IgD-negative memory B cell (primary cell): ENCODE measurements at regions not wholly inside any gene's neighbourhood (a gene's known extent, or its start where the extent isn't known, plus 50 kb on each side); places are given as distances from the start of the nearest gene placed in this dataset.

Experiments
- H3K27ac Mint-ChIP-seq, 3 donors: one replicate each; pipeline ENCODE4 v1.8.0; 2020 to 2022; ENCODE audit warnings: mild to moderate bottlenecking in 3 of 3, mixed read lengths in 3 of 3, moderate library complexity in 1 of 3
- H3K27me3 Mint-ChIP-seq: one replicate; pipeline ENCODE4 v1.8.0; 2021; ENCODE audit warnings: mixed read lengths
- H3K36me3 Mint-ChIP-seq: one replicate; pipeline ENCODE4 v1.8.0; 2020; ENCODE audit warnings: mild to moderate bottlenecking, mixed read lengths
- H3K4me1 Mint-ChIP-seq, 3 donors: one replicate each; pipeline ENCODE4 v1.8.0; 2020 to 2022; ENCODE audit warnings: mixed read lengths in 3 of 3, mild to moderate bottlenecking in 1 of 3
- H3K4me3 Mint-ChIP-seq, 4 donors: one replicate each; pipeline ENCODE4 v1.8.0; 2020 to 2022; ENCODE audit warnings: mild to moderate bottlenecking in 4 of 4, mixed read lengths in 4 of 4, moderate library complexity in 3 of 4
- H3K9me3 Mint-ChIP-seq, 3 donors: one replicate each; pipeline ENCODE4 v1.8.0; 2020 to 2021; ENCODE audit warnings: mixed read lengths in 3 of 3, mild to moderate bottlenecking in 1 of 3

- Mint-ChIP-seq H3K36me3 (no peaks in the 10 kb centered on the region), H3K4me1 (no peaks in the 10 kb centered on the region), H3K27ac (no peak overlapping the region), H3K4me3 (no peak overlapping the region), H3K27me3 (no peaks in the 10 kb centered on the region), H3K9me3 (peaks cover 0 to 1% (median 0%) of the 10 kb centered on the region in 3 donors)
Measured at GRCh38 chr15:95286352-95286880, 1044.1 kb upstream of the NR2F2 start.

GRCh38 chr15:95287720-95288103 lies 1042.8 kb upstream of the NR2F2 start:
- Mint-ChIP-seq H3K4me1 (no peaks in the 10 kb centered on the region), H3K27me3 (no peaks in the 10 kb centered on the region), H3K36me3 (no peaks in the 10 kb centered on the region)

GRCh38 chr15:95288626-95289025 lies 1041.9 kb upstream of the NR2F2 start:
- Mint-ChIP-seq H3K36me3 (no peaks in the 10 kb centered on the region), H3K4me1 (no peaks in the 10 kb centered on the region), H3K9me3 (peaks cover 0 to 1% (median 0%) of the 10 kb centered on the region in 3 donors), H3K27me3 (no peaks in the 10 kb centered on the region), H3K27ac (no peak overlapping the region), H3K4me3 (no peak overlapping the region)

More at GRCh38 chr15:95287720-95288103, 1042.8 kb upstream of the NR2F2 start:
- Mint-ChIP-seq H3K4me3 (no peak overlapping the region), H3K27ac (no peak overlapping the region), H3K9me3 (peaks cover 0 to 1% (median 0%) of the 10 kb centered on the region in 3 donors)

- Mint-ChIP-seq H3K9me3 (peaks cover 0 to 1% (median 0%) of the 10 kb centered on the region in 3 donors), H3K36me3 (no peaks in the 10 kb centered on the region), H3K27me3 (peaks cover under 1% of the 10 kb centered on the region), H3K4me3 (no peak overlapping the region), H3K4me1 (no peaks in the 10 kb centered on the region), H3K27ac (no peak overlapping the region)
Measured at GRCh38 chr15:95290176-95290974, 1040.1 kb upstream of the NR2F2 start.

- Mint-ChIP-seq H3K36me3 (no peaks in the 10 kb centered on the region), H3K4me1 (no peaks in the 10 kb centered on the region), H3K27me3 (peaks cover 1% of the 10 kb centered on the region)
Measured at GRCh38 chr15:95291898-95292472, 1038.5 kb upstream of the NR2F2 start.

GRCh38 chr15:95292785-95293450 lies 1037.6 kb upstream of the NR2F2 start:
- Mint-ChIP-seq H3K4me1 (no peaks in the 10 kb centered on the region), H3K27ac (no peak overlapping the region), H3K9me3 (peaks cover 0 to 1% (median 0%) of the 10 kb centered on the region in 3 donors), H3K36me3 (no peaks in the 10 kb centered on the region), H3K27me3 (peaks cover 1% of the 10 kb centered on the region), H3K4me3 (no peak overlapping the region)

More at GRCh38 chr15:95291898-95292472, 1038.5 kb upstream of the NR2F2 start:
- no peak overlapping the region for H3K4me3 Mint-ChIP-seq
- H3K9me3 Mint-ChIP-seq = peaks cover 0 to 2% (median 0%) of the 10 kb centered on the region in 3 donors
- no peak overlapping the region for H3K27ac Mint-ChIP-seq

- Mint-ChIP-seq H3K9me3 (peaks cover 0 to 1% (median 0%) of the 10 kb centered on the region in 3 donors), H3K4me1 (no peaks in the 10 kb centered on the region), H3K4me3 (no peak overlapping the region), H3K36me3 (no peaks in the 10 kb centered on the region), H3K27me3 (peaks cover 1% of the 10 kb centered on the region), H3K27ac (no peak overlapping the region)
Measured at GRCh38 chr15:95293456-95294031, 1037.0 kb upstream of the NR2F2 start.

GRCh38 chr15:95295363-95295762 lies 1035.1 kb upstream of the NR2F2 start:
- peaks cover 1% of the 10 kb centered on the region for H3K27me3 Mint-ChIP-seq
- H3K36me3 Mint-ChIP-seq = no peaks in the 10 kb centered on the region

GRCh38 chr15:95295896-95296625 lies 1034.4 kb upstream of the NR2F2 start:
- Mint-ChIP-seq H3K4me1 (peaks cover 0 to 2% (median 0%) of the 10 kb centered on the region in 3 donors), H3K36me3 (no peaks in the 10 kb centered on the region), H3K27ac (no peak overlapping the region), H3K27me3 (peaks cover 1% of the 10 kb centered on the region), H3K9me3 (peaks cover 0 to 1% (median 0%) of the 10 kb centered on the region in 3 donors), H3K4me3 (no peak overlapping the region)

More at GRCh38 chr15:95295363-95295762, 1035.1 kb upstream of the NR2F2 start:
- H3K27ac Mint-ChIP-seq = no peak overlapping the region
- H3K4me1 Mint-ChIP-seq = no peaks in the 10 kb centered on the region
- no peak overlapping the region for H3K4me3 Mint-ChIP-seq
- H3K9me3 Mint-ChIP-seq = peaks cover 0 to 1% (median 0%) of the 10 kb centered on the region in 3 donors

GRCh38 chr15:95296643-95297042 lies 1033.9 kb upstream of the NR2F2 start:
- Mint-ChIP-seq H3K27ac (no peak overlapping the region), H3K4me1 (peaks cover 0 to 2% (median 0%) of the 10 kb centered on the region in 3 donors), H3K36me3 (no peaks in the 10 kb centered on the region), H3K4me3 (no peak overlapping the region), H3K9me3 (peaks cover 1 to 3% (median 1%) of the 10 kb centered on the region in 3 donors), H3K27me3 (peaks cover 1% of the 10 kb centered on the region)

GRCh38 chr15:95298729-95299128 lies 1031.8 kb upstream of the NR2F2 start:
- no peak overlapping the region for H3K27ac Mint-ChIP-seq
- peaks cover 0 to 2% (median 0%) of the 10 kb centered on the region in 3 donors for H3K4me1 Mint-ChIP-seq
- H3K4me3 Mint-ChIP-seq = no peak overlapping the region
- peaks cover 1 to 3% (median 1%) of the 10 kb centered on the region in 3 donors for H3K9me3 Mint-ChIP-seq
- H3K36me3 Mint-ChIP-seq = no peaks in the 10 kb centered on the region
- peaks cover 1% of the 10 kb centered on the region for H3K27me3 Mint-ChIP-seq

- Mint-ChIP-seq H3K9me3 (peaks cover 1 to 3% (median 3%) of the 10 kb centered on the region in 3 donors), H3K4me1 (peaks cover 0 to 2% (median 0%) of the 10 kb centered on the region in 3 donors), H3K36me3 (no peaks in the 10 kb centered on the region), H3K27me3 (no peaks in the 10 kb centered on the region), H3K27ac (no peak overlapping the region), H3K4me3 (no peak overlapping the region)
Measured at GRCh38 chr15:95300958-95301357, 1029.5 kb upstream of the NR2F2 start.

- H3K4me3 Mint-ChIP-seq = no peak overlapping the region
- H3K36me3 Mint-ChIP-seq = no peaks in the 10 kb centered on the region
- H3K4me1 Mint-ChIP-seq = peaks cover 0 to 2% (median 0%) of the 10 kb centered on the region in 3 donors
- H3K27ac Mint-ChIP-seq = no peak overlapping the region
- H3K9me3 Mint-ChIP-seq = peaks cover 1 to 7% (median 4%) of the 10 kb centered on the region in 3 donors
- no peaks in the 10 kb centered on the region for H3K27me3 Mint-ChIP-seq
Measured at GRCh38 chr15:95302206-95302605, 1028.3 kb upstream of the NR2F2 start.

GRCh38 chr15:95302809-95303208 lies 1027.7 kb upstream of the NR2F2 start:
- no peak overlapping the region for H3K27ac Mint-ChIP-seq
- peaks cover 1 to 7% (median 4%) of the 10 kb centered on the region in 3 donors for H3K9me3 Mint-ChIP-seq
- H3K4me1 Mint-ChIP-seq = peaks cover 0 to 2% (median 0%) of the 10 kb centered on the region in 3 donors
- no peak overlapping the region for H3K4me3 Mint-ChIP-seq
- no peaks in the 10 kb centered on the region for H3K27me3 Mint-ChIP-seq
- H3K36me3 Mint-ChIP-seq = no peaks in the 10 kb centered on the region
